IMR-90 (cell line): ENCODE measurements at regions not wholly inside any gene's neighbourhood (a gene's known extent, or its start where the extent isn't known, plus 50 kb on each side); places are given as distances from the start of the nearest gene placed in this dataset.

Experiments
- ATAC-seq: fragments of 200-7000 bp; cut with Tn5 transposase; 2 replicates; pipeline ENCODE4 v1.9.1; 2020; ENCODE audit warnings: low read depth, mild to moderate bottlenecking, moderate library complexity
- BruUV-seq: library from RNA; stranded (reverse); fragments of 400-500 nt; replicated peaks from 2 replicates; lab custom pipeline; 2021; lab: Mats Ljungman, UMichigan
- CTCF ChIA-PET: fragments of 300-600 bp; formaldehyde crosslinking; extraction: SDS; loops from one replicate; lab custom pipeline; 2021; ENCODE audit warnings: antibody characterized with exemption; lab: Yijun Ruan, JAX
- POLR2A ChIA-PET: fragments of 300-600 bp; sonication (Branson Sonifier 250); formaldehyde crosslinking; loops from one replicate; lab custom pipeline; 2022; ENCODE audit warnings: antibody characterized with exemption; ENCODE audit not compliant: unreplicated experiment; lab: Charles Lee
- DNase-seq: peaks from one replicate; pipeline ENCODE4 v3.0.0; 2013
- H2AFZ ChIP-seq: replicated peaks from 2 replicates; pipeline ENCODE3; 2013; ENCODE audit warnings: low read length, mild to moderate bottlenecking; ENCODE audit not compliant: poor library complexity
- H2AK5ac ChIP-seq: 2 replicates; pipeline ENCODE4 v1.6.1; 2013; ENCODE audit warnings: low read depth, low read length, inconsistent platforms
- H2AK9ac ChIP-seq: replicated peaks from 2 replicates; pipeline ENCODE3; 2013; ENCODE audit warnings: mild to moderate bottlenecking, low read depth, low read length, moderate library complexity; ENCODE audit not compliant: poor library complexity
- H2BK120ac ChIP-seq: 2 replicates; pipeline ENCODE4 v1.6.1; 2013; ENCODE audit warnings: low read depth, low read length, inconsistent platforms
- H2BK15ac ChIP-seq: 3 replicates; pipeline ENCODE4 v1.6.1; 2013; ENCODE audit warnings: low read depth, low read length, inconsistent platforms
- H2BK20ac ChIP-seq: 2 replicates; pipeline ENCODE4 v1.6.1; 2013; ENCODE audit warnings: low read depth, mild to moderate bottlenecking, inconsistent platforms, low read length, moderate library complexity
- H2BK5ac ChIP-seq: 2 replicates; pipeline ENCODE4 v1.6.1; 2013; ENCODE audit warnings: mild to moderate bottlenecking, low read depth, low read length, inconsistent platforms; ENCODE audit not compliant: poor library complexity, severe bottlenecking
- H3K14ac ChIP-seq: replicated peaks from 2 replicates; pipeline ENCODE4 v1.6.1; 2013; ENCODE audit warnings: low read depth, low read length, inconsistent platforms
- H3K18ac ChIP-seq: 2 replicates; pipeline ENCODE4 v1.6.1; 2013; ENCODE audit warnings: low read depth, low read length, control low read depth
- H3K23ac ChIP-seq: 2 replicates; pipeline ENCODE4 v1.6.1; 2013; ENCODE audit warnings: low read depth, low read length, inconsistent platforms
- H3K27ac ChIP-seq: 2 replicates; pipeline ENCODE4 v1.5.1; 2013; ENCODE audit warnings: mild to moderate bottlenecking, control low read depth, low read length; ENCODE audit not compliant: insufficient read depth
- H3K27me3 ChIP-seq: 2 replicates; pipeline ENCODE4 v1.6.1; 2013; ENCODE audit warnings: low read length; ENCODE audit not compliant: control insufficient read depth, insufficient read depth
- H3K36me3 ChIP-seq: 2 replicates; pipeline ENCODE4 v1.6.1; 2013; ENCODE audit warnings: low read length, mixed read lengths; ENCODE audit not compliant: control insufficient read depth, insufficient read depth
- H3K4ac ChIP-seq: 2 replicates; pipeline ENCODE4 v1.6.1; 2013; ENCODE audit warnings: low read depth, low read length, inconsistent platforms
- H3K4me1 ChIP-seq: 2 replicates; pipeline ENCODE4 v1.6.1; 2013; ENCODE audit warnings: low read length, mixed read lengths; ENCODE audit not compliant: control insufficient read depth, insufficient read depth
- H3K4me2 ChIP-seq: 2 replicates; pipeline ENCODE4 v1.6.1; 2013; ENCODE audit warnings: low read depth, mild to moderate bottlenecking, control low read depth, low read length, moderate library complexity
- H3K4me3 ChIP-seq: 2 replicates; pipeline ENCODE4 v1.5.1; 2013; ENCODE audit warnings: low read depth, mild to moderate bottlenecking, control low read depth, low read length, moderate library complexity; ENCODE audit not compliant: insufficient read depth
- H3K56ac ChIP-seq: 2 replicates; pipeline ENCODE4 v1.6.1; 2013; ENCODE audit warnings: low read length, inconsistent platforms; ENCODE audit not compliant: insufficient read depth; ENCODE audit errors: extremely low read depth
- H3K79me1 ChIP-seq, 2 experiments: 2 replicates each; pipeline ENCODE4 v1.6.1; 2013; ENCODE audit warnings: low read length in 2 of 2, inconsistent platforms in 1 of 2, low read depth in 1 of 2
- H3K9ac ChIP-seq: 2 replicates; pipeline ENCODE4 v1.6.1; 2013; ENCODE audit warnings: low read depth, low read length, control low read depth
- H3K9me1 ChIP-seq: 2 replicates; pipeline ENCODE4 v1.6.1; 2013; ENCODE audit warnings: low read length, inconsistent platforms; ENCODE audit not compliant: insufficient read depth
- H3K9me3 ChIP-seq: 2 replicates; pipeline ENCODE4 v1.6.1; 2013; ENCODE audit warnings: low read length; ENCODE audit not compliant: control insufficient read depth, insufficient read depth
- H4K20me1 ChIP-seq: 2 replicates; pipeline ENCODE4 v1.6.1; 2013; ENCODE audit warnings: low read length, inconsistent platforms; ENCODE audit not compliant: insufficient read depth
- H4K5ac ChIP-seq: 2 replicates; pipeline ENCODE4 v1.6.1; 2013; ENCODE audit warnings: mild to moderate bottlenecking, low read depth, low read length, control low read depth
- H4K8ac ChIP-seq, 2 experiments: 2 replicates each; pipeline ENCODE4 v1.6.1; 2013; ENCODE audit warnings: low read depth in 2 of 2, low read length in 2 of 2, control low read depth in 1 of 2, inconsistent platforms in 1 of 2
- H4K91ac ChIP-seq: 2 replicates; pipeline ENCODE4 v1.6.1; 2013; ENCODE audit warnings: low read depth, low read length, inconsistent platforms; ENCODE audit not compliant: insufficient read depth
- SMC3 ChIP-seq: fragments of 150-350 bp; IDR thresholded peaks from 2 replicates; pipeline ENCODE4 v1.6.1; 2016; ENCODE audit warnings: low read depth, mild to moderate bottlenecking, antibody characterized with exemption, low read length, moderate library complexity
- WGBS, 2 experiments: methylation state at CpG; one replicate each; pipeline versions ENCODE4 v1.1.5 to v1.1.7; 2013; ENCODE audit warnings: missing lambda C conversion rate in 2 of 2; ENCODE audit not compliant: insufficient read length in 1 of 2; ENCODE audit errors: extremely low coverage in 2 of 2; 5-methylcytosine and 5-hydroxymethylcytosine counted together
- dilution Hi-C: fragments of 300-500 bp; cut with HindIII; formaldehyde crosslinking; loops from one replicate; pipeline ENCODE4 v1.14.3; 2018; ENCODE audit warnings: low sequenced_read_pairs; ENCODE audit not compliant: unreplicated experiment
- in situ Hi-C: fragments of 300-500 bp; cut with MboI; formaldehyde crosslinking; loops from 3 replicates; pipeline ENCODE4 v1.14.3; 2019; ENCODE audit warnings: low sequenced_read_pairs, inconsistent platforms, mixed read lengths
- intact Hi-C: fragments of 100-400 bp; cut with micrococcal nuclease; formaldehyde crosslinking; loops from 2 replicates; pipeline ENCODE4 v1.10.0; 2022

- Histone ChIP-seq H3K27me3 (no peaks in the 10 kb centered on the region), H3K9me1 (no peaks in the 10 kb centered on the region), H3K18ac (no peak overlapping the region), H3K4ac (no peak overlapping the region), H4K91ac (no peak overlapping the region), H3K27ac (no peak overlapping the region), H2AK5ac (no peak overlapping the region), H3K4me1 (no peaks in the 10 kb centered on the region), H2BK5ac (no peak overlapping the region), H3K23ac (no peak overlapping the region), H2AFZ (no peak overlapping the region), H2BK20ac (no peak overlapping the region), H3K56ac (no peak overlapping the region), H3K79me1 (no peaks in the 10 kb centered on the region), H4K20me1 (no peaks in the 10 kb centered on the region), H4K5ac (no peak overlapping the region), H2AK9ac (no peak overlapping the region), H3K14ac (no peak overlapping the region), H3K9ac (no peak overlapping the region), H2BK15ac (no peak overlapping the region), H3K4me2 (no peak overlapping the region), H3K4me3 (no peak overlapping the region), H2BK120ac (no peak overlapping the region), H4K8ac (no peak overlapping the region), H3K9me3 (no peaks in the 10 kb centered on the region), H3K36me3 (no peaks in the 10 kb centered on the region)
- dilution Hi-C loops (no loop called here), intact Hi-C loops (no loop called here), in situ Hi-C loops (no loop called here)
- ChIA-PET CTCF (interaction anchor here (0.7 kb wide), 1 partner anchor 28 kb away, joined by 3 read pairs; no protein-coding TSS in a partner anchor), POLR2A (no interaction called here)
- DNase-seq (no peak), ATAC-seq (no peak)
- BruUV-seq, result no TSS peak
- no CpG with 5 or more reads among the region's 1 CpG for WGBS, 2 experiments
- no peak for TF ChIP-seq SMC3
Measured at GRCh38 chr3:152695840-152696239, 139.1 kb upstream of the P2RY1 start.
